HEK293T (cell line): ENCODE measurements at regions not wholly inside any gene's neighbourhood (a gene's known extent, or its start where the extent isn't known, plus 50 kb on each side); places are given as distances from the start of the nearest gene placed in this dataset.

Source experiments
- ARNT ChIP-seq: fragments of 450-650 bp; IDR thresholded peaks from 2 replicates; pipeline ENCODE4 v1.6.1; 2017; ENCODE audit warnings: mild to moderate bottlenecking
- BHLHE40 ChIP-seq: fragments of 450-650 bp; IDR thresholded peaks from 2 replicates; pipeline ENCODE4 v1.6.1; 2016; ENCODE audit warnings: mild to moderate bottlenecking, moderate library complexity, borderline replicate concordance
- FOXA1 ChIP-seq: fragments of 450-650 bp; IDR thresholded peaks from 2 replicates; pipeline ENCODE4 v1.6.1; 2016; ENCODE audit warnings: mild to moderate bottlenecking
- FOXK2 ChIP-seq: fragments of 450-650 bp; IDR thresholded peaks from 2 replicates; pipeline ENCODE4 v1.6.1; 2016; ENCODE audit warnings: mild to moderate bottlenecking
- FOXM1 ChIP-seq: fragments of 450-650 bp; IDR thresholded peaks from 2 replicates; pipeline ENCODE4 v1.6.1; 2017; ENCODE audit warnings: mild to moderate bottlenecking, borderline replicate concordance
- SP1 ChIP-seq: fragments of 450-650 bp; IDR thresholded peaks from 2 replicates; pipeline ENCODE4 v1.6.1; 2017
- SUZ12 ChIP-seq: fragments of 450-650 bp; IDR thresholded peaks from 2 replicates; pipeline ENCODE4 v1.6.1; 2016; ENCODE audit warnings: mild to moderate bottlenecking
- TARDBP ChIP-seq: fragments of 450-650 bp; IDR thresholded peaks from 2 replicates; pipeline ENCODE4 v1.6.1; 2016
- TF ChIP-seq, protein P1 (sequence below): fragments of 450-650 bp; IDR thresholded peaks from 2 replicates; pipeline ENCODE4 v1.6.1; 2016

DNA sequence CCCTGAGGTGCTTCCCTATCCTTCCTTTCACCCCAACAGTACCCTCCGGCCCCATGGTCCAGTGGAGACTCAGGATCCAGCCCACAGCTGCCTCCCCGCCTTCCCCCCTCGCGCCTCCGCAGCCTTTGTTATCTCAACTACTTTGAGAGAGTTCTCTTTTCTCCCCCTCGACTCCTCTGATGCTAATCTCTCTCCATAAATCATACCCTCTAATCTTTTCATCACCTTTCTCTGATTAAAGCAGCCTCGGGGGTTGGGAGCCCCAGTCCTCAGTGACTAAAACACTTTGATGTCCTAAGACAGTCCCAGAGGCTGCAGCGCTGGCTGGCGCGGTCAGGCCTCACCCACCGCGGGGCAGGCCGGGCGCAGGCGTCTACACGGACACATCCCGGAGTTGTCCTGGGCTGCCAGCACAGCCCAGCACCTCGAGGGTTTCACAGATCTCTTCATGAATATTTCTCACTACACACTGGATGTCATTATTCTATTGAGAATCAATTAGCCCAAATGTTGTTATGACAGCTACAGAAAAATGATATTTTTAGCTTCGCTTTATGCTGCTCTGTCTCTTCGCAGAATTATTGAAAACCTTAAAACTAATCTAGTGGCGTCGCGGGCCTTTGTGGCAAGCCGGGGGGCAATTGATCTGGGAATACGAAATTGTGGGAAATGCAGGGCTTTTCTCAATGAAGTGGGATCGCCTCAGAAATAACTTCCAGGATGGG is 289.5 kb downstream of the RRAGC start:
- TF ChIP-seq FOXM1 (no peak), ARNT (no peak), TARDBP (no peak), SUZ12 (no peak), SP1 (no peak), FOXA1 (no peak), BHLHE40 (no peak), FOXK2 (no peak)
- TF ChIP-seq, protein P1, sequence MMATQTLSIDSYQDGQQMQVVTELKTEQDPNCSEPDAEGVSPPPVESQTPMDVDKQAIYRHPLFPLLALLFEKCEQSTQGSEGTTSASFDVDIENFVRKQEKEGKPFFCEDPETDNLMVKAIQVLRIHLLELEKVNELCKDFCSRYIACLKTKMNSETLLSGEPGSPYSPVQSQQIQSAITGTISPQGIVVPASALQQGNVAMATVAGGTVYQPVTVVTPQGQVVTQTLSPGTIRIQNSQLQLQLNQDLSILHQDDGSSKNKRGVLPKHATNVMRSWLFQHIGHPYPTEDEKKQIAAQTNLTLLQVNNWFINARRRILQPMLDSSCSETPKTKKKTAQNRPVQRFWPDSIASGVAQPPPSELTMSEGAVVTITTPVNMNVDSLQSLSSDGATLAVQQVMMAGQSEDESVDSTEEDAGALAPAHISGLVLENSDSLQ = no peak
